HG03095 (cell line): ENCODE measurements at regions not wholly inside any gene's neighbourhood (a gene's known extent, or its start where the extent isn't known, plus 50 kb on each side); places are given as distances from the start of the nearest gene placed in this dataset.

ENCODE experiments used
- ATAC-seq: cut with Tn5 transposase; IDR thresholded peaks from one replicate; pipeline ENCODE4 v1.9.1; 2021; ENCODE audit warnings: moderate library complexity; ENCODE audit not compliant: unreplicated experiment

- ATAC-seq: no peak
Observed at GRCh38 chr5:2696156-2696807, 55.2 kb downstream of the IRX2 start.

DNA sequence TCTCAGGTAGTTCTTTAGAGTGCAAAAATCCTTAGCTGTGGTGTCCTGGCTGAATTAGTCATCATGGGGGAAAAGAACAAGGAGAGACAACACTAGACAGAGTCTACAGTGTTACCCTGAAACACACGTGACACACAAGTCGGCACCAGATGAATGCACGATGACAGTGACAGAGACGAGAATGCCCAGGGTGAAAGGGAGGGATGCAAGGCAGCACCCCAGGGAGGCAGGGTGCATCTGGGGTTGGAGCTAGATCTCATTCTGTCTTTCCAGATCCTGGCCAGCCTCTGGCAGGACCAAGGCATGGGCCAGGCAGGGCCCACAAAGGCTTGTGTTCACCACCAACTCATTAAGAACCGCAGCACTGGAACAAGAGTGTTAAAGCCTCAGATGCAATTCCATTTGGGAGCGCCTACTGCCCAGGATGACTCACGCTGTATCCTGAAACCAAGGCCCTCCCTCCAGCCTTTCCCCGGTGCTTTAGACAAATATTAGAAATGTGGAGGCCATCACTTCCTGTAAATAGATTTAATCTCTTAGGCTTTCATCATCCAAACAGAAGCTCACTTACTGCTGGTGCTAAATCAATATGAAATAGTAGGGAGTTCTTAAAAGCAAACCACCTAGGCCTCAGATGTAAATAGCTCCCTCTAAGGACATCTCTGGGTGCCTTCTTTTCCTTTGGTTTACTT, 56.1 kb downstream of the IRX2 start:
- ATAC-seq: no peak

DNA sequence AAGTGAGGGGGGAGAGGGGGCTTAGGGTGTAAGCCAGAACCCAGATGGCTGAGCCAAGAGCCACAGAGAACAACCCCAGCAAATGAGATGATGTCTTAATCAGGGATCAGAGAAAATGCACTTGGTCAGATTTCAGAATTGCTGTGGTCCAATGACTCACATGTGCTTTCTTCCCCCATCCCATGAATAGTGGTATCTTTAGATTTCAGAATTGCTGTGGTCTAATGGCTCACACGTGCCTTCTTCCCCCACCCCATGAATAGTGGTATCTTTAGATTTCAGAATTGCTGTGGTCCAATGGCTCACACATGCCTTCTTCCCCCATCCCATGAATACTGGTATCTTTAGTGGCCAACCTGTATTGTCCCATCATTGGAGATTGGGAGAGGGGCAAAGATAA, 59.9 kb downstream of the IRX2 start:
- no peak for ATAC-seq

GRCh38 chr5:2690293-2690692, 61.2 kb downstream of the IRX2 start:
- ATAC-seq: no peak

DNA sequence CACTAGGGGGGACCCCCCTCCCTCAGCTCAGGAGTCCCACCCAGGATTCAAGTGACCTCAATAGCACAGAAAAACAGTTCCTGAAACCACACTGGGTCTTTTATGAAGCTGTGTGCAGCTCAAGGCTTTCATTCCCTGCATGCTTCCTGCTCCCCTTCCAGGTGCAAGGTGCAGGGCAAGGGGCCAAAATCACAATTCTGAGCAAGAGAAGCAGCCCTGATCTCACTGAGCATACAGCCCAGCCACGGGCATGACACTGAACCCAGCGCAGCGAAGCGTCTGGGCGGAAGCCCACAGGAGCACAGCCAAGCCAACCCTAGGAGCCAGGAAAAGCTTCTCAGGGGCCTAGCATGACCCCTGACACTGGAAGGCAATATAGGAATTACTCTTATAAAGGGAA, 62.9 kb downstream of the IRX2 start:
- ATAC-seq: no peak

DNA sequence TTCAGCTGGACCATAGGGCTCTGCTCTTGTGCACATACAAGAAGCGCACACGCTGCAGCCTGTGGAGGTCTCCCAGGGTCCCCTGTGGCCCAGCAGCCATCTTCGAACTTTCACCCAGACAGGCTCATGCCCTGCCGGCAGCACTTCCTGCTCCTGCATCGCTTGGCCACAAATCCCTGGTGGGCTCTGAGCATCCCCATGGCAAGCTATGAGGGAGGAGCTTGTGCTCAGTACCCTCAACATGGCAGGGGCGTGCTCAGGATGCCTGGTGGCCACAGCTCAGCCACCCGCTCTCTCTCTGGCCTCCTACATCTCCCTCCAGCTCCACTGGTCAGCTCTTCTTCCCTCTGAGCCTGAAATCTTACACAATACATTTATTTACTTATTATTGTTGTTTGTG, 63.7 kb downstream of the IRX2 start:
- ATAC-seq: no peak

DNA sequence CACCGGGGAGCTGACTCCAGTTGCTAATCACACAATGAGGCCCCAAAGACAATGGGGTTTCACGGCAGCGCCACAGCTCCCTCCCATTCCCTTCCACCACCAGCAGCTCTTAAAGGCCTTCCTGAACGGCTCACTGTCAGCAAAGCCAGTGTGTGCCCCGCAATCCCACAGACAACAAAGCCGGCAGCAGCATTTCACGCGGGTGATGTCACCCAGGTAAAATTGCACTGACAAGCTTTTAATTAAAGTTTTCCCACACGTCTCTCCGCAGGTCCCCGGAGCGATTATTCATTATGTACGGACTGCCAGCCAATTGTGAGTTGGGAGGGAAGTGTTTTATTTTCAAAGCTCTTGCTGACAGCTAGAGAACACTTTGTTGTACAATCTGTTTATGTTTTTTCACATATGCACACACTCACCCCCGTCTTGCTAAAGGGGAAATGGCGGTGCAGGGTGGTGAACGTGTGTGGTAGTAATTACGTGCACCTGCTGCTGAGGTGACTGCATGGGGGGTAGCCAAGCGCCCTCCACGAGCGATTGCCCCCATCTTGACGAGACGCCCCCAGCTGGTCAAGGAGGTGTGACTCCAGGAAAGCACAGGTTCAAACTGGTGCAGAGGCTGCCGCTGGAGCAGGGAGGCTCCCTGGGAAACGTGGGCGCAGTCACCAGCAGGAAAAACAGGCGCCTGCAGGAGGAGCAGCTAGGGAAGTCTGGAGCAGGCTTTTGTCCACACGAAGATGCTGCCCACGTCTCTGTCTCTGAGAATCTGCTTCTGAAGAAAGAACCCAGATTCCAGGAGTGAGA, 65.0 kb downstream of the IRX2 start:
- ATAC-seq: no peak

DNA sequence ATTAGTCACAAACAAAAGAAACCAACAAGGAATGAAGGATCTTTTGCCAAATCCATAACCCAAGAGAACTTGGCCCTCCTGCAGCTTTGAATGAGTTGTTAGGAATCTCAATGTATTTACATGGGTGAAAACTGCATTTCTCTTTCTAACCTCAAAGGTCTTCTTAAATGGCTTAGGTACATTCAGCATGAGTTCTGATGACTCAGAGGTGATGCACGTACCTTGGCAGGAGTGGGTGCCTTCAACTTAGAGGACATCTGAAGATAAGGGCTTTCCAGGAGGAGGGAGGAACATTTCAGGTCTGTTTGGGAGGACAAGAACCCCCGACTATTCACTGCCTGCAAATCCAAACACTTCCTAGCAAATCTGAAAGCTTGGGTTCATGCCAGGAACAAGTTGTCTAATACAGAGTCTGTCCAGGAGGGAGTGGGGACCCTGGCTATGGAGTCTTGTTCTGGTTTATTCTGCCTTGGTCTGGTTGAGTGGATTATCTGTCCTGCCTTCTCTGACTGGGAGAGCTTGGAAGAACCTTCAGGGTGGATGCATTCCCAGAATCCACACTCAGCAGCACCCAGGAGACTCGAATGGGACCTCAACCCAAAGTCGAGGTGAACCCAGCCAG, 65.7 kb downstream of the IRX2 start:
- no peak for ATAC-seq

GRCh38 chr5:2684606-2685005, 66.9 kb downstream of the IRX2 start:
- ATAC-seq: no peak

GRCh38 chr5:2683720-2684119, 67.8 kb downstream of the IRX2 start:
- no peak for ATAC-seq

- ATAC-seq: no peak
Observed at GRCh38 chr5:2681476-2681875, 70.0 kb downstream of the IRX2 start.

- no peak for ATAC-seq
Observed at GRCh38 chr5:2680979-2681378, 70.5 kb downstream of the IRX2 start.

GRCh38 chr5:2677689-2678088, 73.8 kb downstream of the IRX2 start:
- no peak for ATAC-seq

DNA sequence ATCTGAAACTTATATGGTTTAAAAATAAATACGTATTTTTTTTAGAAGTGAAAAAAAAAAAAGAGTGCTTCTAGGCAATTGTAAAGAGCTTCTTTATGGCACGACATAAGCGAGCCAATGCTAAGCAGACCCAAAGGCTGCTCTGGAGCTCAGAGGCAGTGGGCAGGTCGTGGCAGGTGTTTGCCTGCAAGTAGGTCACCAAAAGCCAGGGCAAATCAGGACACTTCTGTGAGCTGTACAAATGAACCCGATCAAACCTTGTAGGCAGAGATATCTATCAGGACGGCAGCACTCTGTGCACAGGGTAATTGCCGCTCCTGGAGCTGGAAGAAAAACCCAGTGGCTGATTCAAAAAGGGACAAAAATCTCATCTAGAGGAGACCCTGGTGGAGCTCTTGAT, 75.9 kb downstream of the IRX2 start:
- no peak for ATAC-seq

DNA sequence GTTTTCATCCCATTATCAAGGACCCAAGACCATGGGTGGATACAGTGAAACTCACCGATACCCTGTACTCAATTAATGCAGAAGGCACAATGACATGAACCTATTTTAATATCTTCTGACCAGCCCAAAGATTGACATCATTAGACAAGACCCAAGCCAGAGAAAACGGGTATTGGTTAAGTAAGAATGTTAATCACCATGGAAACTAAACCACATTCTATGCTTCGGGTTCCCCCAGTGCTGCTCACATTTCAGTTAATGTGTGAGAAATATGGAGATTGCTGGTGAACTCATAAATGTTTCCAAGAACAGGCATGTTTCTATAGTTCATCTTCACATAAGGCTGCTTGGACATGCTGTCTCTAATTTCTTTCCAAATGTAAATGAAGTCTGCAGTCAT, 77.0 kb downstream of the IRX2 start:
- no peak for ATAC-seq

GRCh38 chr5:2670940-2671339, 80.5 kb downstream of the IRX2 start:
- no peak for ATAC-seq

DNA sequence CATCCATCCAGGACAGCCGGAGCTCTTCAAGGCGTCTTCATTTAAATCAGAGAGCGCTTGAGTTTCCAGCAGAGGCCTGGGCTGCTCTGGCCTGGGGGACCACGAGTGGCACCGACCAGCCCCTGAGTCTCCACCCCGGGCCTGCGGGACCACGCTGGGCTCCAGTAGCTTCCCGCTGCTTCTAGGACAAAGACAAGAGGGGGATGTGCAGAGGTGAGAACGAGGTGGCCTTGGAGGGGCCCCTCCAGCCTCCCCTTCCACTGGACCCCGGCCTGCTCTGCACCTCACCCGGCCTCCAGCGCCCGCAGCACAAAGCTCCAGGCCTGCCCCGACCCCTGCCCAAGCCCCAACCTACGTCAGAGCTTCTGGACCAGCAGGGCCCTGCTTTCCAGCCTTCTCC, 81.6 kb downstream of the IRX2 start:
- no peak for ATAC-seq

- ATAC-seq: no peak
Observed at GRCh38 chr5:2669259-2669658, 82.2 kb downstream of the IRX2 start.

DNA sequence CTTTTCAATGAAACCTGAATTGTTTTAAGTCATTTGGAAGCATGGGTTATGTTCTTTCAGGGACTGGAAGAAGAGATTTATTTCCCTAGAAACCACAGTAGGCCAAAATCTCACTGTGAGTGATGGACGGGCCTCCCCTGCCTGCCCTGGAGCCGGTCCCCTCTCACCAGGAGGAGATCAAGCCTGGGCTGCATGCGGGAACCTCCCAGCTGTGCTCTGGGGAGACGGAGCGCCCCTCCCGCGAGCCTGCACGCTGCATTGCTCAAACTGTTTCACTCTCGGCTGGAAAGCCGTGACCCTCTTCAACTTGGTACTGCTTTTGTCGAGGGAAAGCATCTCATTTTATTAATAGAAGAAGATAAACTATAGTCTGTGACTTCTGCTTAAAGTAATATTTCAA, 85.4 kb downstream of the IRX2 start:
- no peak for ATAC-seq

DNA sequence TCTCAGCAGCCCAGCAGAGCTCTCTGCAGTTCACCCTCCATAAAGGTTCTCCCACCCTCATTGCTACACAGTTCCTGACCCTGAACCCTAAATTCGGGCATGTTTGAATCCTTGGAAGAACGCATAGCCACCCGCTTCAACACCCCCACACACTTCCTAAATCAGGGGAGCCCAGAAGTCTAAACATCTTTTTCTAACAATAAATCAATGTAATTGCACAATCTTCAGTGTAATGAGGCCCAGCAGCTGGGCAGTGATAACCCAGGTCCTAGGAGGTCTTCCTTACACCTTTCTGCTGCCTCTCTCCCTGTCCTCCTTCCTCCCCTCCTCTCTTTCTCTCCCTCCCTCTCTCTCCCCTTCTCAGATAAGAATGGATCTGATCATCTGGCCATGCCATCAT, 88.0 kb downstream of the IRX2 start:
- no peak for ATAC-seq

- ATAC-seq: no peak
Observed at GRCh38 chr5:2660315-2660714, 91.2 kb downstream of the IRX2 start.
